CD4-positive, alpha-beta T cell treated with Interleukin-2 at 100 ng/mL for 4 hours (primary cell): ENCODE measurements at regions not wholly inside any gene's neighbourhood (a gene's known extent, or its start where the extent isn't known, plus 50 kb on each side); places are given as distances from the start of the nearest gene placed in this dataset.
A peak's percentile ranks its signal among the peaks of the same experiment; 100 is the strongest.

ENCODE experiments used
- DNase-seq: peaks from one replicate; pipeline ENCODE4 v3.0.0-alpha.2; 2020; ENCODE audit warnings: low spot score

GRCh38 chrY:19148783-19149182 is 375.2 kb upstream of the HSFY2 start:
- no peak for DNase-seq

DNA sequence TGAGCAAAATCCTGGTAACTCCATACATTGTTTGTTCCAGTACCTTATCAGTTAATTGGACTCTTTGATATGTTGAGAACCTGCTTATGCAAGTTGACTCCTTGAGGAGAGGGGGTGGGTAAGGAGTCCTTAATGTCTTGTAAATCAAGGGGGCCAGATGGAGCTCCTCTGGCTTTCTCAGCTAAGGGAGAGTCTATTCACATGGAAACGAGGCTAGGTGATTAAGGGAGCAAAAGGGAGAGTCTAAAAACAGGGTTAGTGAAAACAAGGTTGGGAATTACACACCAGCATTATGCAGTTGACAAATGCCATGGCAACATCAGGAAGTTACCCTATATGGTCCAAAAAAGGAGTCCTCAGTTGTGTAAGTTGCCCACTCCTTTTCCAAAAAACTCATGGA is 372.8 kb upstream of the HSFY2 start:
- no peak for DNase-seq

- no peak for DNase-seq
These were observed 368.6 kb upstream of the HSFY2 start for GRCh38 chrY:19142093-19142492.

GRCh38 chrY:19140285-19140920 is 366.9 kb upstream of the HSFY2 start:
- DNase-seq: no peak

- DNase-seq: no peak
These were observed 360.9 kb upstream of the HSFY2 start for GRCh38 chrY:19134426-19134825.

DNA sequence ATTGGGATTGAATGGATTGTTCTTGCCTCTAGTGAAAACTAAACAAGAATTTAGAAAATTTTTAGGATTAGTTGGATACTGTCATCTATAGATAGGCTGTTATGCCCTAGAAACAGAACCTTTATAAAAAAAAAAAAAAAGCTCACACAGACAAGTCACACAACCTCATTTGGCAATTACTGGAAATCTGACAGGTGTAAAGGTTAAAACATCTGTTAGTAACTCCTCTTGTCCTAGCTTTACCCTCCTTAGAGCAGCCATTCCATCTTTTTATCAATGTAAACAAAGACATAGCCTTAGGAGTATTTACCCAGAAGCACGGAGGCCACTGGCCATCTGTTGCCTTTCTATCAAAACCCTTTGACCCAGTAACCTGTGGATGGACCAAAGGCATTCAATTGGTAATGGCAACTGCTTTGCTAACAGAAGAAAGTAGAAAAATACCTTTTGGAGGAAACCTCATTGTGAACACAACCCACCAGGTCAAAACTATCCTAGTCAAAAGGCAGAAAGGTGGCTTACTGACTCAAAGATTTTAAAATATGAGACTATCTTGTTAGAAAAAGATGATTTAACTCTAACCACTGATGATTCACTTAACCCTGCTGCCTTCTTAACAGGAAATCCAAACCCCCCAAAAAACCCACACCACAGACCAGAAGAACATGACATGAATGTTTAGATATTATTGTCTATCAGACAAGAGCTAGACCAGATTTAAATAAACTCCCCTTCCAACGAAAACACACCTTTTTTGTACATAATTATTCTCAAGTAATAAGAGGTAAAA is 357.2 kb upstream of the HSFY2 start:
- no peak for DNase-seq

DNA sequence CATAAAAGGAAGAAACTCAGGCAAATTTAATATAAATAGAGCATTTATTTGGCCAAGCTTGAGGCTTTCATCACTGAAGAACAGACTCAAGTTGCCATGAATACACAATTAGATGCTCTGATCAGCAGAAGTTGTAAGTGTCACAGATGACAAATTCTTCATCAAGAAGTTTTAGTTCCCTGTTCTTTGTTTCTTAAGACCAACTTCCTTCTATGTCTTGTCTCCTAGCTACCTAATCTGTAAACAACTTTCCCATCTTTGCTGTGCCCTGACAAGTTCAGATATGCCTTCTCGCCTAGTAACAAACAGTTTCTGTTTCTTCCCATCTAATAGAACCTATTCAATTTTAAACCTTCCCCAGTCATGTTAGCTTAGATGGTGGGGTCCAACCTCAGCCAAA is 353.4 kb upstream of the HSFY2 start:
- no peak for DNase-seq

DNA sequence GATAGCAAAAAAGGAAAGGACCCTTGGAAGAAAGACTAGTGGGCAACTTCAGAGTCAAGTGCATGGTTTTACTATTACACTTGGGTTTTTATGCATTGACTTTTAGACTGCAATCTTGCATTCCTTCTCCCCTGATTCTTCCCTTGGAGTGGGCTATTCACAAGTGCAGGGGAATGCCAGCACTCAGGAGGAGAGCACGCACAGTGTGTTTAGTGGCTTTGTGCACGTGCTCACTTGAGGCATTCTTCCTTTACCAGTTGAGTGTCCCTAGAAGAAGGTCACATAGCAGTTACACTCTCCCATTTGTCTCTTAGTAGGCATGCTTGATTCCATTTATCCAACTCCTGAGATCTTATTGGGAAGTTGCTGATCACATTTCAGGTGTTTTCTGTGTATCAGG is 351.1 kb upstream of the HSFY2 start:
- no peak for DNase-seq

- no peak for DNase-seq
These were observed 348.9 kb upstream of the HSFY2 start for GRCh38 chrY:19122450-19122849.

GRCh38 chrY:19098349-19098748 is 324.8 kb upstream of the HSFY2 start:
- DNase-seq: no peak

- no peak for DNase-seq
These were observed 321.9 kb upstream of the HSFY2 start for GRCh38 chrY:19095460-19095859.

- no peak for DNase-seq
These were observed 309.5 kb upstream of the HSFY2 start for GRCh38 chrY:19083006-19083405.

- DNase-seq: peak; percentile 0
These were observed 304.2 kb upstream of the HSFY2 start for GRCh38 chrY:19077698-19078113.

GRCh38 chrY:19076846-19077697 is 303.5 kb upstream of the HSFY2 start:
- peak; percentile 2 for DNase-seq

DNA sequence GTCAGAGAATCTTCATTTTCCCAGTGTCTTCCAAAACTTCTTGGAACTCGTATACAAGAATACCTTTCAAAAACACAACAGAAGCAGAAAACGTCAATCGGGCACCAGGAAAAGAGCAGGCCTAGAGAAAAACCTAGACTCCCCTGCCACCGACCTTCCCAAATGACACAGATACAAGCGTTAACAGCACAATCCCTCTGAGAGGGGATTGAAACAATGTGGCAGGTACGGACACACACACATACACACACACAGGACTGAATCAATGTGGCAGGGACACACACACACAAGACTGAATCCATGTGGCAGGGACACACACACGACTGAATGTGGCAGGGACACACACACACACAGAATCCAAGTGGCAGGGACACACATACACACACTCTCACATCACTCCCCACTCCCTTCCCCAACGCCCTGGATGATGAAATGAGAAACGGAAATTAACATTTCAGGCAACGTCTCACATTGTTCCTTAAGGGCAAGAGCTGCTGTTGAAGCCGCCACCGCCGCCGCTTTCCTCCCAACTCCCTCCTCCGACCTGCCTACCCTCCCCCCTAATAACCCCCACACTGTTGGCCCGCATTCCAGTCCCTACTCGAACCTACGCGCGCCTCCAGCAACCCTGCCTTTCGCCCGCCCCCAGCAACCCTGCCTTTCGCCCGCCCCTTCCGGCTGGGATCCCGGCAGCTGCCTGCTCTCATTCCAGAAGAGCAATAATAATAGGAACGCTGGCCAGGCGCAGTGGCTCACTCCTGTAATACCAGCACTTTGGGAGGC is 302.1 kb upstream of the HSFY2 start:
- no peak for DNase-seq

- DNase-seq: no peak
These were observed 293.9 kb upstream of the HSFY2 start for GRCh38 chrY:19067435-19067834.

- no peak for DNase-seq
These were observed 293.1 kb upstream of the HSFY2 start for GRCh38 chrY:19066447-19067190.

DNA sequence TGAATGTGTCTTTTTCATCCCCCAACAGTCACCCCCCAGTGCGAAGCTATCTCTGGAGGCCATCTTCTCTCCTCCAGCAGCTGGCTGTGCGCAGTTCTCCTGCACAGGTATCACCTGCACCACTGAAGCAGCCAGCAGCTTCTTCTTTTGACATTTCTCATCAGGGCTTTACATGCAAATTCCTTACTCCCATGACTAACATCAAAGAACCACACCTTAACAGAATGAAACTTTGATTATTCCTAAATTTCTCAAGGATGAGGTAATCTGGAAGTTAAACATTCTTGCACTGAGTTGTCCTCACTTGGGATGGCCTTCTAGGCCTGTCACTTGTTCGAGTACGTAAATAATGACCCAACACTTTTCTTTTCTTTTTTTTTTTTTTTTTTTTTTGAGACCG is 291.6 kb upstream of the HSFY2 start:
- DNase-seq: no peak

GRCh38 chrY:19059733-19060132 is 286.2 kb upstream of the HSFY2 start:
- DNase-seq: no peak

- no peak for DNase-seq
These were observed 285.4 kb upstream of the HSFY2 start for GRCh38 chrY:19058831-19059370.

DNA sequence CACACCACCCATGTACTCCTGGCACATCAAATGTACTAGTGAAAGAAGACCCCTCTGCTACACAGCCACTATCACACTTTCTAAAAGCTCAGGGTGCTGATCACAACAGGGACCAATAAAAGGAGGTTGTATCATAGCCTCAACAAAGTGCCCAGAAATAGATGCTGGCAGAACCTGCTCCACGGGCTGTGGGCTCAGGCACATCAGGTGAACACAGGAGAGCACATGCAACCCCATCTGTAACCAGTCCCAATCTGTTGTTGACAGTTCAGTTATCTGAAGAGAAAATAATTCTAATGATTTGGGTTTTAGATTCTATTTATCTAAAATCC is 282.6 kb upstream of the HSFY2 start:
- DNase-seq: no peak
